Esophagus muscularis mucosa (tissue), 4 donors: ENCODE measurements at regions not wholly inside any gene's neighbourhood (a gene's known extent, or its start where the extent isn't known, plus 50 kb on each side); places are given as distances from the start of the nearest gene placed in this dataset.
"Not testable (repeated sequence)": the region's sequence is repeated elsewhere in the genome, so short reads cannot be mapped to it uniquely, and the experiment has no call there.

Experiments
- DNase-seq: peaks from one replicate; pipeline ENCODE4 v3.0.0-alpha.2; 2017; ENCODE audit errors: extremely low spot score
- H3K27ac ChIP-seq, 4 donors: fragments of 200-600 bp; sonication (generic); replicated peaks in 1 of 4; 1 replicate in 3 of 4; 2 replicates in 1 of 4; pipeline ENCODE4 v1.5.1; 2016 to 2019; ENCODE audit warnings: mild to moderate bottlenecking in 1 of 4
- H3K27me3 ChIP-seq, 4 donors: fragments of 200-600 bp; sonication (generic); one replicate each; pipeline versions ENCODE4 v1.5.1 to v1.6.0; 2016 to 2019
- H3K36me3 ChIP-seq, 4 donors: fragments of 200-600 bp; sonication (generic); one replicate each; pipeline ENCODE4 v1.5.1; 2016 to 2019
- H3K4me1 ChIP-seq, 4 donors: fragments of 200-600 bp; sonication (generic); one replicate each; pipeline ENCODE4 v1.5.1; 2016 to 2019
- H3K4me3 ChIP-seq, 4 donors: fragments of 200-600 bp; sonication (generic); 1 replicate in 2 of 4; 2 replicates in 2 of 4; pipeline ENCODE4 v1.5.1; 2016 to 2019; ENCODE audit warnings: mild to moderate bottlenecking in 4 of 4, moderate library complexity in 1 of 4
- H3K9me3 ChIP-seq, 4 donors: fragments of 200-600 bp; sonication (generic); 1 replicate in 3 of 4; 2 replicates in 1 of 4; pipeline ENCODE4 v1.5.1; 2016 to 2019
- CTCF ChIP-seq, 3 experiments: fragments of 200-600 bp in 2 of 3; fragments of 450-650 bp in 1 of 3; sonication (generic) in 2 of 3; IDR thresholded peaks; one replicate each; pipeline ENCODE4 v1.5.1; 2017 to 2019; ENCODE audit warnings: antibody characterized with exemption in 3 of 3, mild to moderate bottlenecking in 2 of 3, moderate library complexity in 1 of 3
- EP300 ChIP-seq: sonication (generic); formaldehyde crosslinking; IDR thresholded peaks from one replicate; pipeline ENCODE4 v1.6.1; 2017; ENCODE audit warnings: antibody characterized with exemption
- POLR2A ChIP-seq: fragments of 450-650 bp; IDR thresholded peaks from one replicate; pipeline ENCODE4 v1.6.1; 2017; ENCODE audit warnings: antibody characterized with exemption, moderate library complexity, mild to moderate bottlenecking, low read depth
- POLR2AphosphoS5 ChIP-seq, 2 donors: sonication (generic); formaldehyde crosslinking; IDR thresholded peaks; one replicate each; pipeline ENCODE4 v1.6.1; 2017; ENCODE audit warnings: antibody characterized with exemption in 2 of 2
- WGBS: methylation state at CpG from one replicate; pipeline ENCODE4 v1.1.5; 2018; 5-methylcytosine and 5-hydroxymethylcytosine counted together
- intact Hi-C: fragments of 100-400 bp; cut with DNase I; formaldehyde crosslinking; loops from one replicate; pipeline ENCODE4 v1.15.1; 2023

GRCh38 chr5:85549836-85550599 is 1067.7 kb upstream of the COX7C start:
- Histone ChIP-seq H3K27me3 (no peaks in the 10 kb centered on the region), H3K9me3 (peaks cover 0 to 17% (median 6%) of the 10 kb centered on the region in 4 donors), H3K27ac (no peak overlapping the region), H3K36me3 (no peaks in the 10 kb centered on the region), H3K4me3 (no peak overlapping the region), H3K4me1 (no peaks in the 10 kb centered on the region)
- DNase-seq = no peak
- TF ChIP-seq CTCF (IDR thresholded peaks at IDR 0.05) (no peak), POLR2AphosphoS5 (IDR thresholded peaks at IDR 0.05) (no peak), EP300 (no peak), POLR2A (no peak)
- intact Hi-C loops = no loop called here
- 88% methylated on average over 22 of the region's 24 CpGs for WGBS

- Histone ChIP-seq H3K9me3 (peaks cover 0 to 34% (median 13%) of the 10 kb centered on the region in 4 donors), H3K27me3 (no peaks in the 10 kb centered on the region), H3K4me1 (no peaks in the 10 kb centered on the region), H3K27ac (no peak overlapping the region), H3K36me3 (no peaks in the 10 kb centered on the region), H3K4me3 (no peak overlapping the region)
- DNase-seq = no peak
- TF ChIP-seq POLR2A (no peak), CTCF (IDR thresholded peaks at IDR 0.05) (no peak), POLR2AphosphoS5 (IDR thresholded peaks at IDR 0.05) (no peak), EP300 (no peak)
- intact Hi-C loops = no loop called here
- WGBS = 94% methylated on average over 3 of the region's 3 CpGs
These were observed 1061.3 kb upstream of the COX7C start for GRCh38 chr5:85556464-85556863.

DNA sequence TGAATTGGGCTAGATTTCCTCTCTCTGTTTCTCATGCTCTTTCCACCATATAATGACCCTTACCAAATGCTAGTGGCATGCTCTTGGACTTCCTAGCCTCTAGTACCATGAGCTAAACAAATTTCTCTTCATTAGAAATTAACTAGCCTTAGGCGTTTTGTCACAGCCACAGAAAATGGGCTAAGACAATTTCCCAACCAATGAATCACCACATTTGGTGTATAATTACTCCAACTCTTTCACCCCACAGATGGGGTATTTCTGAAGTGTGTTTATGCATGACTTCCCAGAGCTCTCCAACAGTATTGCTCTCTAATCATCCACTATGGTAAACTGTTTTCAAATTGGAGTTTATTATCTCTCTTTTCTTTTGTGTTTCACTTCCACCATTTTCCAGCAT is 1041.1 kb upstream of the COX7C start:
- 100% methylated on average over 1 of the region's 1 CpG for WGBS
- Histone ChIP-seq H3K27me3 (no peaks in the 10 kb centered on the region), H3K4me3 (no peak overlapping the region), H3K9me3 (no peaks in the 10 kb centered on the region), H3K27ac (no peak overlapping the region), H3K4me1 (no peaks in the 10 kb centered on the region), H3K36me3 (no peaks in the 10 kb centered on the region)
- intact Hi-C loops = no loop called here
- TF ChIP-seq CTCF (IDR thresholded peaks at IDR 0.05) (no peak), POLR2A (no peak), POLR2AphosphoS5 (IDR thresholded peaks at IDR 0.05) (no peak), EP300 (no peak)
- DNase-seq = no peak

GRCh38 chr5:85587806-85588205 is 1029.9 kb upstream of the COX7C start:
- 49% methylated on average over 3 of the region's 6 CpGs for WGBS
- not testable (repeated sequence) for DNase-seq, H3K27me3 ChIP-seq

DNA sequence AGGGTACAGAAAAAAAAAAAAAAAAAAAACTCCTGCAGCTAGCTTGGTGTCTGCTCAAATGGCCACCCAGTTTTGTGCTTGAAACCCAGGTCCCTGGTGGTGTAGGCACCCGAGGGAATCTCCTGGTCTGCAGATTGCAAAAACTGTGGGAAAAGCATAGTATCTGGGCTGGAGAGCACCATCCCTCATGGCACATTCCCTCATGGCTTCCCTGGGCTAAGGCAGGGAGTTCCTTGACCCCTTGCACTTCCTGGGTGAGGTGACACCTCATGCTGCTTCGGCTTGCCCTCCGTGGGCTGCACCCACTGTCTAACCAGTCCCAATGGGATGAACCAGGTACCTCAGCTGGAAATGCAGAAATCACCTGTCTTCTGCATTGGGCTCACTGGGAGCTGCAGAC is 1029.5 kb upstream of the COX7C start:
- not testable (repeated sequence) for DNase-seq
- 80% methylated on average over 3 of the region's 3 CpGs for WGBS

More at GRCh38 chr5:85587806-85588205, 1029.9 kb upstream of the COX7C start:
- H3K4me1 ChIP-seq, intact Hi-C loops, H3K27ac ChIP-seq, H3K36me3 ChIP-seq, H3K4me3 ChIP-seq: not testable (repeated sequence)
- peaks cover 0 to 16% (median 8%) of the 10 kb centered on the region in 4 donors for H3K9me3 ChIP-seq

GRCh38 chr5:85590764-85591163 is 1027.0 kb upstream of the COX7C start:
- Histone ChIP-seq H3K4me3 (no peak overlapping the region), H3K4me1 (peaks cover 0 to 9% (median 3%) of the 10 kb centered on the region in 4 donors), H3K36me3 (no peaks in the 10 kb centered on the region), H3K27me3 (no peaks in the 10 kb centered on the region), H3K9me3 (peaks cover 0 to 10% (median 5%) of the 10 kb centered on the region in 4 donors), H3K27ac (no peak overlapping the region)
- no peak for DNase-seq
- TF ChIP-seq POLR2A (no peak), EP300 (no peak), CTCF (IDR thresholded peaks at IDR 0.05) (no peak), POLR2AphosphoS5 (IDR thresholded peaks at IDR 0.05) (no peak)
- intact Hi-C loops = no loop called here
- WGBS = 43% methylated on average over 2 of the region's 2 CpGs

More for the DNA sequence above, 1029.5 kb upstream of the COX7C start:
- H3K36me3 ChIP-seq, H3K4me3 ChIP-seq, H3K27me3 ChIP-seq, H3K27ac ChIP-seq, intact Hi-C loops, H3K4me1 ChIP-seq: not testable (repeated sequence)
- H3K9me3 ChIP-seq = peaks cover 0 to 14% (median 8%) of the 10 kb centered on the region in 4 donors
